Smooth muscle cell (in vitro differentiated cells): ENCODE measurements at regions not wholly inside any gene's neighbourhood (a gene's known extent, or its start where the extent isn't known, plus 50 kb on each side); places are given as distances from the start of the nearest gene placed in this dataset.

Experiments used
- DNase-seq: peaks from one replicate; lab custom pipeline; 2025; ENCODE audit not compliant: unreplicated experiment; lab: John Stamatoyannopoulos, UW
- H2AFZ ChIP-seq: fragments of 200-600 bp; sonication (generic); 2 replicates; pipeline ENCODE4 v1.6.0; 2016; ENCODE audit warnings: antibody characterized with exemption, low read depth, mild to moderate bottlenecking
- H3F3A ChIP-seq: fragments of 200-600 bp; sonication (generic); 2 replicates; pipeline ENCODE4 v1.6.0; 2017; ENCODE audit warnings: antibody characterized with exemption, low read depth
- H3K27ac ChIP-seq: fragments of 200-600 bp; sonication (generic); 2 replicates; pipeline ENCODE4 v1.5.1; 2016; ENCODE audit warnings: low read depth, mild to moderate bottlenecking
- H3K27me3 ChIP-seq: fragments of 200-600 bp; sonication (generic); 2 replicates; pipeline ENCODE4 v1.6.1; 2016; ENCODE audit warnings: low read depth, mild to moderate bottlenecking
- H3K36me3 ChIP-seq: fragments of 200-600 bp; sonication (generic); 2 replicates; pipeline ENCODE4 v1.5.1; 2016; ENCODE audit warnings: low read depth
- H3K4me1 ChIP-seq: fragments of 200-600 bp; sonication (generic); 2 replicates; pipeline ENCODE4 v1.5.1; 2016; ENCODE audit warnings: low read depth
- H3K4me2 ChIP-seq: fragments of 200-600 bp; sonication (generic); 2 replicates; pipeline ENCODE4 v1.6.0; 2016; ENCODE audit warnings: mild to moderate bottlenecking
- H3K4me3 ChIP-seq: fragments of 200-600 bp; sonication (generic); 2 replicates; pipeline ENCODE4 v1.5.1; 2016; ENCODE audit warnings: mild to moderate bottlenecking
- H3K79me2 ChIP-seq: fragments of 200-600 bp; sonication (generic); 2 replicates; pipeline ENCODE4 v1.6.0; 2016; ENCODE audit warnings: low read depth, mild to moderate bottlenecking
- H3K9ac ChIP-seq: fragments of 200-600 bp; sonication (generic); 2 replicates; pipeline ENCODE4 v1.6.0; 2016; ENCODE audit warnings: low read depth
- H3K9me3 ChIP-seq: fragments of 200-600 bp; sonication (generic); replicated peaks from 2 replicates; pipeline ENCODE4 v1.5.1; 2016; ENCODE audit warnings: low read depth
- H4K20me1 ChIP-seq: fragments of 200-600 bp; sonication (generic); 2 replicates; pipeline ENCODE4 v1.6.0; 2016; ENCODE audit warnings: low read depth
- WGBS: methylation state at CpG from one replicate; pipeline ENCODE4 v1.1.7; 2016; ENCODE audit warnings: low lambda C conversion rate; 5-methylcytosine and 5-hydroxymethylcytosine counted together
- TF ChIP-seq, protein P1 (sequence below): fragments of 200-600 bp; sonication (generic); IDR thresholded peaks from 2 replicates; pipeline ENCODE4 v1.5.1; 2017; ENCODE audit warnings: borderline replicate concordance, mild to moderate bottlenecking, antibody characterized with exemption; ENCODE audit not compliant: insufficient read depth, poor library complexity, severe bottlenecking

DNA sequence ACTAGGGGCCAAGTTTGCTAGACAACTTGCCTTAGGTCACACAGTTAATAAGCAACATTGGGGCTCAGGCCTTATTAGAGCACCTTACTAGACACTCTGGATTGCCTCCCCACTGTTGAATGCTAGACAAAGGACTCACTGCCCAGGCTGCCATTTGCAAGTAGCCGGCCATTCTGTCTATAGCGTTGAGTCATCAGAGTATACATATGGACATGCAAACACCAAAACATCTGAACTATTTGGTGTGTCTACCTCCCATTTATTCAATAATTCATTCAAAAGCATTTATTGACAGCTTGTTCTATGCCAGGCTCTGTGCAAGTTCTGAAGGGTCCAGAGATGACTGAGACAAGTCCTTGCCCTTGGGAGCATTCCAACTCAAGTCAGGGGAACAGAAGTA lies 181.4 kb upstream of the DPT start:
- H3K36me3 ChIP-seq: no peaks in the 10 kb centered on the region
- H3K4me3 ChIP-seq: no peak overlapping the region
- 49% methylated on average over 2 of the region's 2 CpGs for WGBS
- no peak overlapping the region for H3K27ac ChIP-seq
- TF ChIP-seq, protein P1, sequence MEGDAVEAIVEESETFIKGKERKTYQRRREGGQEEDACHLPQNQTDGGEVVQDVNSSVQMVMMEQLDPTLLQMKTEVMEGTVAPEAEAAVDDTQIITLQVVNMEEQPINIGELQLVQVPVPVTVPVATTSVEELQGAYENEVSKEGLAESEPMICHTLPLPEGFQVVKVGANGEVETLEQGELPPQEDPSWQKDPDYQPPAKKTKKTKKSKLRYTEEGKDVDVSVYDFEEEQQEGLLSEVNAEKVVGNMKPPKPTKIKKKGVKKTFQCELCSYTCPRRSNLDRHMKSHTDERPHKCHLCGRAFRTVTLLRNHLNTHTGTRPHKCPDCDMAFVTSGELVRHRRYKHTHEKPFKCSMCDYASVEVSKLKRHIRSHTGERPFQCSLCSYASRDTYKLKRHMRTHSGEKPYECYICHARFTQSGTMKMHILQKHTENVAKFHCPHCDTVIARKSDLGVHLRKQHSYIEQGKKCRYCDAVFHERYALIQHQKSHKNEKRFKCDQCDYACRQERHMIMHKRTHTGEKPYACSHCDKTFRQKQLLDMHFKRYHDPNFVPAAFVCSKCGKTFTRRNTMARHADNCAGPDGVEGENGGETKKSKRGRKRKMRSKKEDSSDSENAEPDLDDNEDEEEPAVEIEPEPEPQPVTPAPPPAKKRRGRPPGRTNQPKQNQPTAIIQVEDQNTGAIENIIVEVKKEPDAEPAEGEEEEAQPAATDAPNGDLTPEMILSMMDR: no peak
- H3K27me3 ChIP-seq: no peaks in the 10 kb centered on the region
- no peak overlapping the region for H3K9ac ChIP-seq
- H3K4me2 ChIP-seq: no peak overlapping the region
- H3K4me1 ChIP-seq: peaks cover 3% of the 10 kb centered on the region
- no peaks in the 10 kb centered on the region for H4K20me1 ChIP-seq
- H3F3A ChIP-seq: peaks cover 4% of the 10 kb centered on the region
- no peaks in the 10 kb centered on the region for H3K9me3 ChIP-seq
- no peak overlapping the region for H2AFZ ChIP-seq
- DNase-seq: no peak
- no peaks in the 10 kb centered on the region for H3K79me2 ChIP-seq

DNA sequence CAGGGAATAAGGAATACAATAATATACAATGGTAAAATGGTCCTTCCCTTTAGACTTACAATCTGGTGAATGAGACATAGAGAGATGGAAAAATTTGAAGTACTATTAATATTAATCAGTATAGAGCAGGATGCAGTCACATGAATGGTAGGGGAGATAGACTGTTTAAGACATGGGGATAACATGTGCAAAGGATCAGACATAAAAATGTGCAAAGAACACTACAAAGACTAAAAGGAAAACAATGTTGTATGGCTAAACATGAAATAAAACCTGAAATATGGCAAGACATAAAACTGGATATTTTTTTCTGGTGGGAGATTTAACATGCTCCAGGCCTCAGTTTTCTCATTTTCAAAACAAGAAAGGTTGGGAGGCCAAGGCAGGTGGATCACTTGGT lies 182.4 kb upstream of the DPT start:
- no peaks in the 10 kb centered on the region for H3K27me3 ChIP-seq
- H3K4me1 ChIP-seq: peaks cover 3% of the 10 kb centered on the region
- H4K20me1 ChIP-seq: no peaks in the 10 kb centered on the region
- no peaks in the 10 kb centered on the region for H3K36me3 ChIP-seq
- no peak overlapping the region for H3K4me2 ChIP-seq
- H3K9ac ChIP-seq: no peak overlapping the region
- no peak overlapping the region for H3K4me3 ChIP-seq
- DNase-seq: no peak
- H3F3A ChIP-seq: peaks cover 4% of the 10 kb centered on the region
- H2AFZ ChIP-seq: no peak overlapping the region
- TF ChIP-seq, protein P1: no peak
- no peak overlapping the region for H3K27ac ChIP-seq
- no peaks in the 10 kb centered on the region for H3K79me2 ChIP-seq
- no peaks in the 10 kb centered on the region for H3K9me3 ChIP-seq

DNA sequence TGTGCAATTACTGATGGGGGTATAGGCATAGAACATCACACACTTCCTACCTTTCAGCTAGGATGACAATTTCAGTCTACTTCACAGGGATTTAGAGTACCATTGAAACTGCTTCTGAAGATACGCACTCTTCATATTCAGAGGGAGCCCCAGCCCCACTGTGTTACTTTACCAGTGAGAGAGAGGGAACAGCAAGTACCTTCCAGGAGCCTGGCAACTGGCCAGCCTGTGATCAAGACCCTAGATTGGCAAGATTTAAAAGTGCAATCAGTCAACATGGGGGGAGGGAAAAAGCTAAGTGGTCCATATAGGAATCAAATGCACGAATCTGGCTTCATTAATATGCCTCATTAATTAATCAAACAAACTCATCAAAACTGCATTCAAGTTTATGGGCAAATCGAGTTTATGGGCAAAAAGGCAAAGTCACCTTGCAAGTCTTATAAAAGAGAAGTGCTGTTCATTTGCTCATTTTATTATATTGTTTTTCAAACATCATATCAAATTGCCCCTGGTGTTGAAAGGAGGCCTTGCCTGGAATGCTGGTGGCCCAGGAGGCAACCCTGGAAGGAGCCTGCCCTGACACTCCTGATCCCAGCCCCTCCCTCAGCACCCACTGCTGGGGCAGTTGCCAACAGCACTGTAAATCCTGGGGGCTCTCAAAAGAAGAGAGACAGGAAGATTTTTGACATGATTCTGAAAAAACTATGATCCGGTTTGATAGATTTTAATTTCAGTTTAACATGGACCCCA lies 184.9 kb upstream of the DPT start:
- H3K9me3 ChIP-seq: no peaks in the 10 kb centered on the region
- no peaks in the 10 kb centered on the region for H3K79me2 ChIP-seq
- H3K36me3 ChIP-seq: no peaks in the 10 kb centered on the region
- TF ChIP-seq, protein P1: no peak
- no peaks in the 10 kb centered on the region for H3F3A ChIP-seq
- no peaks in the 10 kb centered on the region for H4K20me1 ChIP-seq
- H3K9ac ChIP-seq: no peak overlapping the region
- no peak overlapping the region for H2AFZ ChIP-seq
- 98% methylated on average over 4 of the region's 4 CpGs for WGBS
- peaks cover 7% of the 10 kb centered on the region for H3K4me1 ChIP-seq
- H3K4me3 ChIP-seq: no peak overlapping the region
- no peak overlapping the region for H3K27ac ChIP-seq
- H3K4me2 ChIP-seq: no peak overlapping the region
- no peak for DNase-seq
- no peaks in the 10 kb centered on the region for H3K27me3 ChIP-seq

DNA sequence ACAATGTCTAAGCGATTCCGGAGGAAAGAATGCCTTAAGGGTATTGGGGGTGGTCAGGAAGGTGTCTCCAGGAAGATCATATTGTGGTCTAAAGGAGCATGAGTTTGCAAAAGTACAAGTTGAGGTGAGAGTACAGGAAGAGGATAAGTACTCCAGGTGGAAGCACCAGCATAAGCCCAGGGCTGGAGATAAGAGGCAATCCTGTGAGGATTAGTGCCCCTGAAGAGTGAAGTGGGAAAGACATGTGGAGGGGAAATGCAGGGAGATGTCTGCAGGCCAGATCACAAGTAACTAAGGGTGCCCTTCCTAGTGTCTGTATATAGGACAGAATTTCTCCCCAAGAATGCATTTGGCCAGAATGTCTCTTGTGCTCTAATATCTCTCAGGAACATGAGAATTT lies 188.3 kb upstream of the DPT start:
- Histone ChIP-seq H4K20me1 (no peaks in the 10 kb centered on the region), H3K36me3 (no peaks in the 10 kb centered on the region), H3K79me2 (no peaks in the 10 kb centered on the region), H3F3A (no peaks in the 10 kb centered on the region), H3K4me2 (no peak overlapping the region), H2AFZ (no peak overlapping the region), H3K27ac (no peak overlapping the region), H3K4me3 (no peak overlapping the region), H3K27me3 (no peaks in the 10 kb centered on the region), H3K4me1 (peaks cover 15% of the 10 kb centered on the region), H3K9ac (no peak overlapping the region), H3K9me3 (no peaks in the 10 kb centered on the region)
- TF ChIP-seq, protein P1: no peak
- no peak for DNase-seq
- 90% methylated on average over 2 of the region's 2 CpGs for WGBS
